ENCODE measurements at regions not wholly inside any gene's neighbourhood (a gene's known extent, or its start where the extent isn't known, plus 50 kb on each side); places are given as distances from the start of the nearest gene placed in this dataset.

DNA sequence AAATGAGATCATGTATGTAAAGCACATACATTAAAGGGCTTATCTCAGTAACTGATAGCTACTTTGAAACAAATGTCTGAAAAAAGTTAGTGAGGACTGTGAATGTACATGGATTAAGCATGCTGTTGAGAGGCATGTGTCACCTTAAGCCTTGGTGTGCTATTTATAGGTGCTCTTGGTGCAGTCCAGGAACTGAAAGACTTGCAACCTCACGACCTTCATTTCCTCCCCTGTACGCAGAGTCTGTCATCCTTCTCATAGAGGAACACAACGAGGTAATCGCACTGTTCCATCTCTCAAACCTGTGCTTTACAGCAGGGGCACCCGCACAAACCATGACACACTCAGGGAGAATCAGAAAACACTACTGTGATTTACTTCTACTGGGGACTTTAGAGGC is 65.6 kb downstream of the UFM1 start:
- intact Hi-C loops (cut with DNase I): no loop called here
- no peak for DNase-seq

DNA sequence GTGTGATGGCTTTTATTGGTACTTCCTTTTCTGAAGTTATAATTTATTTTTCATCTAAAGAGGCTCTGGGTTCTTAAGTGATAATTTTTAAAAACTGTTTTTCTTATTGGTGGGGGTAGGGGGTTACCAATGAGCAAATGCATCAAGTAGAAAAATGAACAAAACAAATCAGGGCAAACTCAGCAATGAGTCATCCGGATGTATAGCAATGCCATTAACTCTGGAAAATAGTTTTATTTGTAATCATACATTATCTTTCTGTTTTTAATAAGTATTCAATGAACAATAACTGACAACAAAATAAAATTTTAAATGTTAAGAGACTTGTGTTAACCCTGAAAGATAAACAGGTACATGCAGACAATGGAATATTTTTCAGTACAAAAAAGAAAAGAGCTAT is 67.6 kb downstream of the UFM1 start:
- Histone ChIP-seq H3K4me3 (no peak overlapping the region), H3K4me1 (no peaks in the 10 kb centered on the region), H3K27ac (no peak overlapping the region), H3K36me3 (no peaks in the 10 kb centered on the region), H3K9me3 (no peaks in the 10 kb centered on the region), H3K27me3 (no peaks in the 10 kb centered on the region)
- intact Hi-C loops (cut with DNase I): no loop called here
- DNase-seq (no peak), ATAC-seq (no peak)
- WGBS (ENCODE audit: insufficient coverage, low coverage, low lambda C conversion rate, missing lambda C conversion rate): 42% methylated on average over 1 of the region's 1 CpG
- TF ChIP-seq, protein P1, sequence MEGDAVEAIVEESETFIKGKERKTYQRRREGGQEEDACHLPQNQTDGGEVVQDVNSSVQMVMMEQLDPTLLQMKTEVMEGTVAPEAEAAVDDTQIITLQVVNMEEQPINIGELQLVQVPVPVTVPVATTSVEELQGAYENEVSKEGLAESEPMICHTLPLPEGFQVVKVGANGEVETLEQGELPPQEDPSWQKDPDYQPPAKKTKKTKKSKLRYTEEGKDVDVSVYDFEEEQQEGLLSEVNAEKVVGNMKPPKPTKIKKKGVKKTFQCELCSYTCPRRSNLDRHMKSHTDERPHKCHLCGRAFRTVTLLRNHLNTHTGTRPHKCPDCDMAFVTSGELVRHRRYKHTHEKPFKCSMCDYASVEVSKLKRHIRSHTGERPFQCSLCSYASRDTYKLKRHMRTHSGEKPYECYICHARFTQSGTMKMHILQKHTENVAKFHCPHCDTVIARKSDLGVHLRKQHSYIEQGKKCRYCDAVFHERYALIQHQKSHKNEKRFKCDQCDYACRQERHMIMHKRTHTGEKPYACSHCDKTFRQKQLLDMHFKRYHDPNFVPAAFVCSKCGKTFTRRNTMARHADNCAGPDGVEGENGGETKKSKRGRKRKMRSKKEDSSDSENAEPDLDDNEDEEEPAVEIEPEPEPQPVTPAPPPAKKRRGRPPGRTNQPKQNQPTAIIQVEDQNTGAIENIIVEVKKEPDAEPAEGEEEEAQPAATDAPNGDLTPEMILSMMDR (IDR thresholded peaks at IDR 0.05): no peak

More for the DNA sequence above, 65.6 kb downstream of the UFM1 start:
- Histone ChIP-seq H3K27ac (no peak overlapping the region), H3K4me1 (no peaks in the 10 kb centered on the region), H3K36me3 (no peaks in the 10 kb centered on the region), H3K4me3 (no peak overlapping the region), H3K27me3 (no peaks in the 10 kb centered on the region), H3K9me3 (no peaks in the 10 kb centered on the region)
- 21% methylated on average over 3 of the region's 5 CpGs for WGBS (ENCODE audit: insufficient coverage, low coverage, low lambda C conversion rate, missing lambda C conversion rate)
- ATAC-seq: peak in 2 of 4 donors; percentile 15 to 17
- TF ChIP-seq, protein P1 (IDR thresholded peaks at IDR 0.05): no peak
- TF ChIP-seq POLR2A (IDR thresholded peaks at IDR 0.05): no peak

DNA sequence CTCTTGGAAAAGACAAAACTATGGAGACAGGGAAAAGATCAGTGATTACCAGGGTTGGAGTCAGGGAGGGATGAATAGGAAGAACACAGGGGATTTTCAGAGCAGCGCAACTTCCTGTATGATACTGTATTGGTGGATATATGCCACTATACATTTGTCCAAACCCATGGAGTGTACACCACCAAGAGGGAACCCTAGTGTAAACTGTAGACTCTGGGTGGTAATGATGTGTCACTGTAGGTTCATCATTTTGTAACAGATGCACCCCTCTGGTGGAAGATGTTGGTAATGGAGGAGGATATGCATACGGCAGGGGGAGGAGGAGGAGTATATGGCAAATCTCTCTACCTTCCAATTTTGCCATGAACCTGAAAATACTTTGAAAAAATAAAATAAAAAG is 68.1 kb downstream of the UFM1 start:
- H3K27ac ChIP-seq: no peak overlapping the region
- intact Hi-C loops (cut with DNase I): no loop called here
- ATAC-seq (peak; percentile 45 to 69 (median 59)), DNase-seq (no peak)
- no peaks in the 10 kb centered on the region for H3K4me1 ChIP-seq
- no peak overlapping the region for H3K4me3 ChIP-seq
- no peaks in the 10 kb centered on the region for H3K9me3 ChIP-seq
- no peaks in the 10 kb centered on the region for H3K36me3 ChIP-seq
- WGBS (ENCODE audit: insufficient coverage, low coverage, low lambda C conversion rate, missing lambda C conversion rate): 50% methylated on average over 2 of the region's 2 CpGs
- no peak for TF ChIP-seq POLR2A (IDR thresholded peaks at IDR 0.05)
- TF ChIP-seq, protein P1 (IDR thresholded peaks at IDR 0.05): peak in 3 of 4 donors; percentile 25 to 37 (median 31)
- H3K27me3 ChIP-seq: no peaks in the 10 kb centered on the region

DNA sequence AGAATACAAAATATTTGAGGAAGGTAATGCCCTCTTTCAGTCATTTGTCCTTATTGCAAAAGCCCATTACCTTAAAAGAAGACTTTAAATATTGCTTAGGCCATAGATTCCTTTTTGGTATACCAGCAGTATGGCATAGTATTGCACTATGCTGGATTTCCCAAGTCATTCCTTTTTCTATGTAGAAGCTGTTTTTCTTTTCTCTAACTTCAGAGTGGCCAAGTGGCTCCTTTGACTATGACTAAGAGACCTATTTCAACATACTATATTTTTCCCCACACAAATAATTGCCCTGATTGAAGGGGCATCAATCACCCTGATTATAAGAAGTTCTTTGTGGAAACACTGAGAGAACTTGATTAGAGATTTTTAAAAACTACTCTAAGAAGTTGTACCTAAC is 68.6 kb downstream of the UFM1 start:
- Histone ChIP-seq H3K36me3 (no peaks in the 10 kb centered on the region), H3K27ac (no peak overlapping the region), H3K27me3 (no peaks in the 10 kb centered on the region), H3K4me3 (no peak overlapping the region), H3K4me1 (no peaks in the 10 kb centered on the region), H3K9me3 (no peaks in the 10 kb centered on the region)
- ATAC-seq (no peak), DNase-seq (no peak)
- intact Hi-C loops (cut with DNase I): no loop called here
- no peak for TF ChIP-seq POLR2A (IDR thresholded peaks at IDR 0.05)
- TF ChIP-seq, protein P1 (IDR thresholded peaks at IDR 0.05): no peak

DNA sequence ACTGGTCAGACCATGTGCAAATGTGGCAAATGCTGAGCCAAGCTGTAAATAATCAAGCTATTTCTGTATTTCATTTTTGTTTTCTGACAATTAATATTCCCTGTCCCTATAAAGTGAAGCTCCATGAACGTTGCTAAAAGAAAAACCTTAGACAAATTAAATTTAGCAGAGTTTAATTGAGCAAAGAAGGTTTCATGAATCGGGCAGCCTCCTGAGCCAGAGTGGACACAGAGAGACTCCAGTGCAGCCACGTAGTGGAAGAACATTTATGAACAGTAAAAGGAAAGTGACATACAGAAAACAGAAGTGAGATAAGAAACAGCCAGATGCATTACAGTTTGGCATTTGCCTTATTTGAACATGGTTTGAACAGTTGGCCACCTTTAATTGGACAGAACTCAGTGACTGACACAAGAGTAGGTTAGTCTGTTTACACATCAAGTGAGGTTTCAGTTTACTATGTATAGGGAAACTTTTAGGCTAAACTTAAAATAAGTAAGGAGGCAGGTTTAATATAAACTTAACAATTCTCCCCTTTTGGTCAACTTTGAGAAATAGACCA is 69.7 kb downstream of the UFM1 start:
- H3K4me3 ChIP-seq: no peak overlapping the region
- no peak overlapping the region for H3K27ac ChIP-seq
- no peaks in the 10 kb centered on the region for H3K4me1 ChIP-seq
- WGBS (ENCODE audit: insufficient coverage, low coverage, low lambda C conversion rate, missing lambda C conversion rate): 18% methylated on average over 3 of the region's 3 CpGs
- DNase-seq: no peak
- H3K9me3 ChIP-seq: no peaks in the 10 kb centered on the region
- intact Hi-C loops (cut with DNase I): no loop called here
- no peaks in the 10 kb centered on the region for H3K27me3 ChIP-seq
- TF ChIP-seq POLR2A (IDR thresholded peaks at IDR 0.05): no peak
- TF ChIP-seq, protein P1 (IDR thresholded peaks at IDR 0.05): no peak
- no peaks in the 10 kb centered on the region for H3K36me3 ChIP-seq
- ATAC-seq: no peak

All from right lobe of liver (tissue), 6 donors.